OCI-LY1 (cell line): ENCODE measurements at regions not wholly inside any gene's neighbourhood (a gene's known extent, or its start where the extent isn't known, plus 50 kb on each side); places are given as distances from the start of the nearest gene placed in this dataset.

ENCODE experiments used
- CTCF ChIP-seq: fragments of 200-600 bp; sonication (generic), shearing (Covaris generic); IDR thresholded peaks from 2 replicates; pipeline ENCODE4 v1.5.1; 2017; ENCODE audit warnings: mild to moderate bottlenecking, antibody characterized with exemption, low read length, moderate library complexity, mixed read lengths
- EZH2 ChIP-seq: fragments of 200-600 bp; sonication (generic), shearing (Covaris generic); IDR thresholded peaks from 2 replicates; pipeline ENCODE4 v1.8.0; 2017; ENCODE audit warnings: borderline replicate concordance, mixed run types, mild to moderate bottlenecking, antibody characterized with exemption, low read length, moderate library complexity, mixed read lengths

- TF ChIP-seq CTCF: no peak
- no peak for TF ChIP-seq EZH2
Measured at GRCh38 chr20:7426890-7427496, 513.3 kb downstream of the HAO1 start.
